ENCODE measurements at regions not wholly inside any gene's neighbourhood (a gene's known extent, or its start where the extent isn't known, plus 50 kb on each side); places are given as distances from the start of the nearest gene placed in this dataset.

DNA sequence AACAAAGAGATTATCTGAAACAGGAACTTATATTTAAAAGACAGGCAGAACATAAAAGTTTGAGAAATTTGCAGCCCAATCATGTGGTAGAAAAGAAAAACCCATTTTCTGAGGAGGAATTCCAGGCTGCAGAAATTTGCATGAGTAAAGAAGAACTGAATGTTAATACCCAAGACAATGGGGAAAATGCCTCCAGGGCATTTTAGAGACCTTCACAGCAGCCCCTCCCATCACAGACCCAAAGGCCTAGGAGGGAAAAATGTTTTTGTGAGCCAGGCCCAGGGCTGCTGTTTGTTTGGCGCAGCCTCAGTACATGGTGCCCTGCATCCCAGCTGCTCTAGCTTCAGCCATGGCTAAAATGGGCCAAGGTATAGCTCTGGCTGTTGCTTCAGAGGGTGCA, 554.3 kb upstream of the CHRM3 start:
- TF ChIP-seq EZH2 (IDR thresholded peaks at IDR 0.05; ENCODE audit: borderline replicate concordance, low read depth, low read length, severe bottlenecking): no peak
- no peak for TF ChIP-seq JUN (IDR thresholded peaks at IDR 0.05; ENCODE audit: borderline replicate concordance, insufficient read depth, insufficient read length, low read depth)
- TF ChIP-seq, protein P1, sequence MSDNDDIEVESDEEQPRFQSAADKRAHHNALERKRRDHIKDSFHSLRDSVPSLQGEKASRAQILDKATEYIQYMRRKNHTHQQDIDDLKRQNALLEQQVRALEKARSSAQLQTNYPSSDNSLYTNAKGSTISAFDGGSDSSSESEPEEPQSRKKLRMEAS (IDR thresholded peaks at IDR 0.05; ENCODE audit: insufficient read depth, insufficient read length): no peak
- TF ChIP-seq, protein P2, sequence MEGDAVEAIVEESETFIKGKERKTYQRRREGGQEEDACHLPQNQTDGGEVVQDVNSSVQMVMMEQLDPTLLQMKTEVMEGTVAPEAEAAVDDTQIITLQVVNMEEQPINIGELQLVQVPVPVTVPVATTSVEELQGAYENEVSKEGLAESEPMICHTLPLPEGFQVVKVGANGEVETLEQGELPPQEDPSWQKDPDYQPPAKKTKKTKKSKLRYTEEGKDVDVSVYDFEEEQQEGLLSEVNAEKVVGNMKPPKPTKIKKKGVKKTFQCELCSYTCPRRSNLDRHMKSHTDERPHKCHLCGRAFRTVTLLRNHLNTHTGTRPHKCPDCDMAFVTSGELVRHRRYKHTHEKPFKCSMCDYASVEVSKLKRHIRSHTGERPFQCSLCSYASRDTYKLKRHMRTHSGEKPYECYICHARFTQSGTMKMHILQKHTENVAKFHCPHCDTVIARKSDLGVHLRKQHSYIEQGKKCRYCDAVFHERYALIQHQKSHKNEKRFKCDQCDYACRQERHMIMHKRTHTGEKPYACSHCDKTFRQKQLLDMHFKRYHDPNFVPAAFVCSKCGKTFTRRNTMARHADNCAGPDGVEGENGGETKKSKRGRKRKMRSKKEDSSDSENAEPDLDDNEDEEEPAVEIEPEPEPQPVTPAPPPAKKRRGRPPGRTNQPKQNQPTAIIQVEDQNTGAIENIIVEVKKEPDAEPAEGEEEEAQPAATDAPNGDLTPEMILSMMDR (IDR thresholded peaks at IDR 0.05; ENCODE audit: extremely low read depth in 1 of 2, insufficient read depth in 1 of 2, low read depth in 1 of 2, low read length in 2 of 2): no peak
- TF ChIP-seq POLR2AphosphoS5 (IDR thresholded peaks at IDR 0.05; ENCODE audit: insufficient read depth, low read depth, low read length): no peak

All from endothelial cell of umbilical vein (primary cell).